ENCODE measurements at regions not wholly inside any gene's neighbourhood (a gene's known extent, or its start where the extent isn't known, plus 50 kb on each side); places are given as distances from the start of the nearest gene placed in this dataset.
A peak's percentile ranks its signal among the peaks of the same experiment; 100 is the strongest.
"Not testable (repeated sequence)": the region's sequence is repeated elsewhere in the genome, so short reads cannot be mapped to it uniquely, and the experiment has no call there.

- no peaks in the 10 kb centered on the region for H3K9me3 Mint-ChIP-seq
Measured at GRCh38 chr15:38809621-38810020, 245.0 kb upstream of the RASGRP1 start.

GRCh38 chr15:38810686-38811085 is 246.1 kb upstream of the RASGRP1 start:
- Mint-ChIP-seq H3K4me1 (no peaks in the 10 kb centered on the region), H3K27me3 (ENCODE audit: low read depth, poor library complexity) (peaks cover 4% of the 10 kb centered on the region), H3K27ac (no peak overlapping the region), H3K4me3 (no peak overlapping the region), H3K36me3 (ENCODE audit: low read depth) (no peaks in the 10 kb centered on the region), H3K9me3 (no peaks in the 10 kb centered on the region)
- TF ChIP-seq CTCF (IDR thresholded peaks at IDR 0.05), result no peak
- no peak for DNase-seq

More at GRCh38 chr15:38809621-38810020, 245.0 kb upstream of the RASGRP1 start:
- TF ChIP-seq CTCF (IDR thresholded peaks at IDR 0.05), result no peak
- H3K36me3 Mint-ChIP-seq (ENCODE audit: low read depth), result no peaks in the 10 kb centered on the region
- no peak overlapping the region for H3K4me3 Mint-ChIP-seq
- no peak overlapping the region for H3K27ac Mint-ChIP-seq
- no peaks in the 10 kb centered on the region for H3K4me1 Mint-ChIP-seq
- DNase-seq, result no peak
- H3K27me3 Mint-ChIP-seq (ENCODE audit: low read depth, poor library complexity), result no peaks in the 10 kb centered on the region

GRCh38 chr15:38814254-38814653 is 249.6 kb upstream of the RASGRP1 start:
- peaks cover 19% of the 10 kb centered on the region for H3K4me1 Mint-ChIP-seq
- H3K36me3 Mint-ChIP-seq (ENCODE audit: low read depth), result not testable (repeated sequence)

GRCh38 chr15:38814891-38815290 is 250.3 kb upstream of the RASGRP1 start:
- H3K4me3 Mint-ChIP-seq, result no peak overlapping the region
- H3K4me1 Mint-ChIP-seq, result peaks cover 25% of the 10 kb centered on the region
- no peaks in the 10 kb centered on the region for H3K36me3 Mint-ChIP-seq (ENCODE audit: low read depth)
- H3K27ac Mint-ChIP-seq, result no peak overlapping the region
- H3K9me3 Mint-ChIP-seq, result no peaks in the 10 kb centered on the region
- TF ChIP-seq CTCF (IDR thresholded peaks at IDR 0.05), result no peak
- no peak for DNase-seq
- peaks cover 11% of the 10 kb centered on the region for H3K27me3 Mint-ChIP-seq (ENCODE audit: low read depth, poor library complexity)

More at GRCh38 chr15:38814254-38814653, 249.6 kb upstream of the RASGRP1 start:
- not testable (repeated sequence) for H3K27ac Mint-ChIP-seq, DNase-seq, H3K4me3 Mint-ChIP-seq, H3K9me3 Mint-ChIP-seq
- H3K27me3 Mint-ChIP-seq (ENCODE audit: low read depth, poor library complexity), result peaks cover 11% of the 10 kb centered on the region

GRCh38 chr15:38817427-38818156 is 253.0 kb upstream of the RASGRP1 start:
- no peak overlapping the region for H3K27ac Mint-ChIP-seq
- peak; percentile 99 for TF ChIP-seq CTCF (IDR thresholded peaks at IDR 0.05)
- H3K27me3 Mint-ChIP-seq (ENCODE audit: low read depth, poor library complexity), result peaks cover 11% of the 10 kb centered on the region
- no peaks in the 10 kb centered on the region for H3K36me3 Mint-ChIP-seq (ENCODE audit: low read depth)
- H3K4me1 Mint-ChIP-seq, result peaks cover 32% of the 10 kb centered on the region
- DNase-seq, result peak; percentile 92
- no peak overlapping the region for H3K4me3 Mint-ChIP-seq
- no peaks in the 10 kb centered on the region for H3K9me3 Mint-ChIP-seq

- Mint-ChIP-seq H3K36me3 (ENCODE audit: low read depth) (no peaks in the 10 kb centered on the region), H3K27me3 (ENCODE audit: low read depth, poor library complexity) (peaks cover 11% of the 10 kb centered on the region), H3K9me3 (no peaks in the 10 kb centered on the region), H3K4me3 (no peak overlapping the region), H3K27ac (no peak overlapping the region), H3K4me1 (peaks cover 32% of the 10 kb centered on the region)
- TF ChIP-seq CTCF (IDR thresholded peaks at IDR 0.05), result no peak
- no peak for DNase-seq
Measured at GRCh38 chr15:38818157-38818790, 253.7 kb upstream of the RASGRP1 start.

Measured in nephron progenitor cell (in vitro differentiated cells).